ENCODE measurements at regions not wholly inside any gene's neighbourhood (a gene's known extent, or its start where the extent isn't known, plus 50 kb on each side); places are given as distances from the start of the nearest gene placed in this dataset.

GRCh38 chr4:177051473-177052060 is 258.1 kb upstream of the NEIL3 start:
- no peak for DNase-seq

GRCh38 chr4:177052211-177052934 is 257.3 kb upstream of the NEIL3 start:
- no peak for DNase-seq

- no peak for DNase-seq
Observed at GRCh38 chr4:177057186-177057585, 252.5 kb upstream of the NEIL3 start.

GRCh38 chr4:177064116-177064515 is 245.6 kb upstream of the NEIL3 start:
- DNase-seq = no peak

DNA sequence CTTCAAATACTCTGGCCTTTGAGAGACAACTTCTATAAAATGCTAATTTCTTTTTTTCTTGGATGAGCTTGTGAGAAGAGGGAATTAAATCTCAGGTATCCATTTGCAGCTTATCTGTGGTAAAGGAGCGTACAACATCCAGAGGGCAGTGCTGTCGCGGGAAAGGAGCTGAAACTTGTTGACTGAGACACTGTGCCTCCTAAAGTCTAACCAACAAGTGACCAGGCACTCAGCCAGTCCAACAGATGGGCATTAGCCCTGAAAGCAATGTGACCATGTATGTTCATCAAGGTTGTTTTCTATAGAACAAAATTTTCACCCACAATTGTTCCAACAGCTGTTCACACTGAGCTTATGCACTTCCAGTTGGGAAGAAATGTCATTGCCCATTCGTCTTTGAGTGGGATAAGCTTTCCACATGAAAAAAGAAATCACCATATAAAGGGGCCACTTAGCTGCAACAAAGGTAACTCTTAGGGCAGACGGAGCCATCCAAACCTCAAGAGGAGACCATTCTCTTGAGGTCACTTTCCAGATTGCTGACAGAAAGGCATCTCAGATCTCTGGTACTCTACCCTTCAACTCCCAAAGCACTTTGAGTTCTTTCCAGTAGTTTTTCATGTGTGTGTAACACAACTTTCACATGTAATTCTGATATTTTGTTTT is 244.8 kb upstream of the NEIL3 start:
- no peak for DNase-seq

- DNase-seq = no peak
Observed at GRCh38 chr4:177066746-177067145, 242.9 kb upstream of the NEIL3 start.

- no peak for DNase-seq
Observed at GRCh38 chr4:177070533-177071058, 239.1 kb upstream of the NEIL3 start.

DNA sequence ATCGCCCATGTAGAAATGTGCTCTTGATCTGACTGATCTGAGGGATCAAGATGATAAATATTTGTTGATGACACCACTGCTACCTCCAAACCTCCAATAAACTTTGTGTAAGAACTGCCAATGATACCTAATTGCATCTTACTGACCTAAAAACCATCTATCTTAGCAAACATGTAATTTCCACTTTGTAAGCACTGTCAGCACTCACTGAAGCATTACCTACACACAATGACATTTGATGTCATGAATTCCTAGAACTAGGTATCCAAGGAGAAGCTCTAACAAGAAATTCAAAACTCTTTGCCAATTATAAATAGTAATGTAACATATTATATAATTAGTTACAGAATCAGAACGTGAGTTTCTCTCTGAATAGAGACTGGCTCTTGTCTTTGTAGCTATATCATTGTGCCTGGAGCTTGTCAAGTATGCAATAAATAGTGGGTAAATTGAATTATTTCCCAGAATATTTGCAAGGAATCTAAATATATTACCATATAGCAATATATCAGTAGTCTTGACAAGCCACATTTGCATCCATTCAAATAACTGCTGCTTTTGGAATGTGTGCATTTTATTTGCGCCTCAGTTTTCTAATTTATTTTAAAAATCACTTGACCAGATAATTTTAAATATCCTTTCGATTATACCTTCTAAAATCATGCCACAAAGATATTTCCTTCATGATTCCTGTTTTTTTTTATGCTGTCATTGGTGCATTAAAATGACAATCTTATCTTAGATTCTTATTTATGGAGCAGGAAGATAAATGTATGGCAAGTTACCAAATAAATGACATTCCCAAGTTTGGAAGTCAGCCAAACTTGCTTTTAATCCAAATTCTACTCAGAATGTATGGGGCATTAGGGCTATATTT is 232.3 kb upstream of the NEIL3 start:
- DNase-seq = no peak

- DNase-seq = no peak
Observed at GRCh38 chr4:177079327-177079726, 230.3 kb upstream of the NEIL3 start.

- no peak for DNase-seq
Observed at GRCh38 chr4:177080388-177080787, 229.3 kb upstream of the NEIL3 start.

DNA sequence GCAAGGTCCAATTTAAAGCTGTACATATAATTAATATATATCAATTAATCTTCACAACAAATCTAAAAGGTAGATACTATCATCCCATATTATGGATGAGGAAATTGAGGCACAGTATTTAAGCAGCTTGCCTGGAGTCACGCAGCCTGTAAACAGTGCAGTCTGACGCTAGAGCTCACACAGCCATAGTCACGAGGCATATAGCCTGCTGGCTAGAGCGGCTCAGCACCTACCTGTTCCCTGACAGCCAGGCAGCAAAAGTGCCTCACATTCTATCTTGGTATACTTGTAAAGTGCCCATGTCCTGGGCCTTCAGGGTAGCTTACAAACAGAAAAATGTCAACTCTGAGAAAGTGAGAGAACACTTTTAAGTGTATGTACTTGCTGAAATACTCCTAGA is 222.6 kb upstream of the NEIL3 start:
- DNase-seq = no peak

DNA sequence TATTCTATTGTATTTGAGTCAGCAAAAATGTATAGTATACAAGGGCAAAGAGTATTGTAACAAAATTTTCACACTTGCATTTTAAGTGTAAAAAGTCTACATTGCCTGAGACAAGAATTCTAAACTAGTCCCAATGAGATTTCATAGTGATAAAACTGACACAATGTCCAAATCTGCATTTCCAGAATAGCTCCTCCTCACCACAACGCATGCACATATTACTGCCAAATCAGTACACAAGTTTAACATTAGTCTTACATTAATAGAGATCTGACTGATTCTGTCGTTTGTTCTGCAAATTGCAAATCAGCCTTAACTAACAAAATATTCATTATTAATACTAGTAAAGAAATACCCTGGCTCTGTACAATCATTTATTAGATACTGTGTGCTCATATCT is 222.2 kb upstream of the NEIL3 start:
- DNase-seq = no peak

GRCh38 chr4:177091515-177091914 is 218.2 kb upstream of the NEIL3 start:
- DNase-seq = no peak

- peak; percentile 12 for DNase-seq
Observed at GRCh38 chr4:177092807-177093206, 216.9 kb upstream of the NEIL3 start.

DNA sequence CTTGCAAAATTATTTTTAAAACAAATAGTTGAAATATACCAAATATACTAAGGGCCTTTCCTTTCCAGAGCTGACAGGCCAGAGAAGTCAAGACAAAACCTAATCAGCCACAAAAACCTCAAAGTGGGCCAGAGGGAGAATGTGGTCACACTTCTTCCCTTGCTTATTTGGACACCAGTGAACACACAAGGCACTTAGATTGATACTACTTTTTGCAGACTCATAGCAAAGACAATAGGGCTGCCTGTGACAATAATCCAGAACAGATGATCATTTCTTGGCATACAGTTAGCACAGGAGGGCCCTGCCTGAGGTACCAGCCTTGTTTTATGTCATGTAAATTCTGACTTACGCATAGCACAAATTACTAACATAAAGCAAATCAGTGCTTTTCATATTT is 215.7 kb upstream of the NEIL3 start:
- DNase-seq = no peak

GRCh38 chr4:177097291-177097690 is 212.4 kb upstream of the NEIL3 start:
- no peak for DNase-seq

DNA sequence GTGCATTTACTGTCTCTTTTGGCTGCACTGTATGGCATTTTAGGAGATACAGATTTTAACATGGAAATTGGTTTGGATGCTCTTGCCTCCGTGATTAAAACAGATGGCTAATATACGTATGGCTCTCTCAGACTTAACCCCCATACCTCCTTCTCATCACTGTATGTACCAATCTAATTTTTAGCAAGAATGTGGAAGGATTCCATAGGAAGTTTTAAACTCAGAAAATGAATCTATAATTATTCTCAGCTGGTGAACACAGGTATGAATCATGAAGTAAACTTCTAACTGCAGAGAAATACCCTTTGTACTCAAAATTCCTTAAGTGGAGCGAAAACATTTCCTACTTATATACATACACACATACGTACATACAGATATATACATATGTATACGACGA is 210.5 kb upstream of the NEIL3 start:
- no peak for DNase-seq

DNA sequence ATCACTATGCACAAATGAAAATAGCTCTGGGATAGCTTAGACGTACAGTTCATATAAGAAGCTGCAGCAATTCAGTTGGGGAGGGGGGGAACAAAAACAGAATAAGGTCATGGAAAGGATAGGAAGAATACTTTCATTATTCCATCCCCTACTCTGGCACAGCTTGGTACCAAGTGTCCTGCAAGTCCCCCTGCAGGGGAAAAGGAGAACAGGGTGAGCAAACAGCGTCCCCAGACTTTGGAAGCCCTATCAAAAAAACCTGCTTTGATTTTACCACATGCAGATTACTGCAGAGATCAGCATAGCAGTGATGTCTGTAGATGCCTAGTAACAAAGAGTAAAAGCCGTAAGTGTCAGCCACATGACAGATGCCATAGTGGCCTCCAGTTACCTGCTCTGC is 209.4 kb upstream of the NEIL3 start:
- no peak for DNase-seq

- no peak for DNase-seq
Observed at GRCh38 chr4:177103619-177104018, 206.1 kb upstream of the NEIL3 start.

DNA sequence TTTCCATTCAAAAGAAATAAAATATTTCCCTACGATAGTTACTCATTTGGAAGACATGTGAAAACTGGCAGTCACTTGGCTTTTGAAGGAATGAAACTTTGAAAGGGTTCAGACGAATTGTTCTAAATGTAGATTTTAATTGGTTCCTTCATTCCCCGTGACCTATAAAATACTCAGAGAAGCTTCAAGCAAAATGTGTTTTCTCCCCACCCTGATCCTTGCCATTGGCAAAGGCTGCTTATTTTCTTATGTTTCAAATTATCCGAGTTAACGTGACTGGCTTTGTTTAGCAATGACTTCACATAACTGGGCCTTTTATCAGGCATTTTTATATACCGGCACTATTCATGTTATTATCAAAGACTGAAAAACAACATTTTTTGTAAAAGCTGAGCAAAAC is 204.1 kb upstream of the NEIL3 start:
- DNase-seq = peak; percentile 85

DNA sequence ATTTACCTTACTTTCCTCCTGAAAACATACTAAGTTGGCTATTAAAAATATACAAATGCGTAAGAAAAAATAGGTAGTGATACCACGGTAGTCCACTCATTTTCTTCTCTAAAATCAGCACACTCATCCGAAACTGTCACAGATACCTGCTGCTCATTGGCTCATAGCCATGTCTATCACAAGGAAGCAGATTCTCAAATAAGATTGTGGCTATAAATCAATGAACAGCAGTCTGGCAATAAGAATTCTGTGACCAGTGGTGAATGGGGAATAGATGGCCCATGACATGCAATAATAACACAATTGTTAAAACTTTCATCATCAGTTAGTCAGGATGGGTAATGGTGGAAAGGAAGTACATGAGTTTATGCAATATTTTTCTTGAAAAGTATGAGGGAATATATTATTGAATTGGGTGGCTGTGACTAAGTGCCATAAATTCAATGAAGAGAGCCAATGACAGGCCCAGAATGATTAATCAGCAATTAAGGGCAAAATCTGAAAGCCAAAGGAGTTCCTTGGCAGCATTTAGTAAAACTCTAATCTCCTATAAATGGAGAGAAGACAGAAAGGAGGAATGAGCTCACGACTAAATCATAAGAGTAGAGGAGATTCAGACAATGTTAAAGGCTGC is 202.3 kb upstream of the NEIL3 start:
- no peak for DNase-seq

GRCh38 chr4:177108708-177109107 is 201.0 kb upstream of the NEIL3 start:
- DNase-seq = peak; percentile 15

Data from skin of body (tissue), 1 donor.